GM23248 (cell line): ENCODE measurements at regions not wholly inside any gene's neighbourhood (a gene's known extent, or its start where the extent isn't known, plus 50 kb on each side); places are given as distances from the start of the nearest gene placed in this dataset.

Source experiments
- DNase-seq: peaks from one replicate; pipeline ENCODE4 v3.0.0-alpha.2; 2015
- H2AFZ ChIP-seq: fragments of 200-600 bp; sonication (generic); 2 replicates; pipeline ENCODE4 v1.6.1; 2016; ENCODE audit warnings: antibody characterized with exemption
- H3F3A ChIP-seq: fragments of 200-600 bp; sonication (generic); 2 replicates; pipeline ENCODE4 v1.6.1; 2016; ENCODE audit warnings: mild to moderate bottlenecking, antibody characterized with exemption, mixed run types; ENCODE audit not compliant: insufficient read depth
- H3K27ac ChIP-seq: fragments of 200-600 bp; sonication (generic); 2 replicates; pipeline ENCODE4 v1.5.1; 2016; ENCODE audit warnings: mild to moderate bottlenecking
- H3K27me3 ChIP-seq: fragments of 200-600 bp; sonication (generic); replicated peaks from 2 replicates; pipeline ENCODE4 v1.6.1; 2016; ENCODE audit warnings: mild to moderate bottlenecking; ENCODE audit not compliant: insufficient read depth
- H3K36me3 ChIP-seq: fragments of 200-600 bp; sonication (generic); 2 replicates; pipeline ENCODE4 v1.6.1; 2016; ENCODE audit warnings: low read depth, mild to moderate bottlenecking
- H3K4me1 ChIP-seq: fragments of 200-600 bp; sonication (generic); 2 replicates; pipeline ENCODE4 v1.6.1; 2016; ENCODE audit warnings: mild to moderate bottlenecking; ENCODE audit not compliant: insufficient read depth
- H3K4me2 ChIP-seq: fragments of 200-600 bp; sonication (generic); one replicate; pipeline ENCODE4 v1.6.1; 2016; ENCODE audit warnings: mild to moderate bottlenecking; ENCODE audit not compliant: unreplicated experiment
- H3K4me3 ChIP-seq: fragments of 200-600 bp; sonication (generic); 2 replicates; pipeline ENCODE4 v1.5.1; 2016; ENCODE audit warnings: mild to moderate bottlenecking
- H3K79me2 ChIP-seq: fragments of 200-600 bp; sonication (generic); 2 replicates; pipeline ENCODE4 v1.6.1; 2016; ENCODE audit warnings: mild to moderate bottlenecking; ENCODE audit not compliant: insufficient read depth
- H3K9ac ChIP-seq: fragments of 200-600 bp; sonication (generic); 2 replicates; pipeline ENCODE4 v1.6.1; 2016; ENCODE audit warnings: mild to moderate bottlenecking
- H3K9me2 ChIP-seq: fragments of 200-600 bp; sonication (generic); 2 replicates; pipeline ENCODE4 v1.6.1; 2016; ENCODE audit warnings: mixed run types, mild to moderate bottlenecking, moderate library complexity; ENCODE audit not compliant: insufficient read depth
- H3K9me3 ChIP-seq: fragments of 200-600 bp; sonication (generic); one replicate; pipeline ENCODE4 v1.6.1; 2017; ENCODE audit warnings: low read depth
- H4K20me1 ChIP-seq: fragments of 200-600 bp; sonication (generic); 2 replicates; pipeline ENCODE4 v1.6.0; 2016; ENCODE audit not compliant: insufficient read depth
- EZH2 ChIP-seq: fragments of 200-600 bp; sonication (generic); IDR thresholded peaks from 2 replicates; pipeline ENCODE4 v1.6.1; 2018; ENCODE audit warnings: antibody characterized with exemption, mild to moderate bottlenecking; ENCODE audit not compliant: insufficient read depth, poor library complexity, severe bottlenecking
- EZH2phosphoT487 ChIP-seq: fragments of 200-600 bp; sonication (generic); IDR thresholded peaks from 2 replicates; pipeline ENCODE4 v1.6.1; 2018; ENCODE audit warnings: antibody characterized with exemption, moderate library complexity, mild to moderate bottlenecking, low read depth; ENCODE audit not compliant: insufficient read depth
- WGBS, 2 experiments: methylation state at CpG; one replicate each; pipeline ENCODE4 v1.1.6; 2015 to 2017; ENCODE audit warnings: low lambda C conversion rate in 2 of 2, low coverage in 1 of 2; ENCODE audit errors: missing lambda C conversion rate in 2 of 2; 5-methylcytosine and 5-hydroxymethylcytosine counted together
- in situ Hi-C: fragments of 300-500 bp; cut with MboI; formaldehyde crosslinking; loops from 2 replicates; pipeline ENCODE4 v1.15.0; 2020

DNA sequence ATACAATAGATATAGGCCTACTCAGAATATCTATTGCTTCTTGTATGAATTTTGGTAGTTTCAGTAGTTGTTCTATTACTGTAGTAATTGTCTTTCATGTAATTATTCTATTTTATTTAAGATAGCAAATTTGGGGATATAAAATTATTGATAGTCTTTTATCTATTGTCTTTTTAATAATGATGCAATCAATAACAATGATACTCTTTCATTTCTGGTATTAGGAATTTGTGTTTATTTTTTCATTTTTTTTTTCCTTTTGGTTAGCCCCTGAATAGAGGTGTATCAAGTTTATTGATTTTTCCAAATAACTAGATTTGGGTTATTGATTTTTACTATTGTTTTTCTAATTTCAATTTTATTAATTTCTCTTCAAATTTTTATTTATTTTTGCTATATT is 1503.7 kb downstream of the REEP3 start:
- Histone ChIP-seq H3K36me3 (no peaks in the 10 kb centered on the region), H3K4me2 (no peak overlapping the region), H3K9ac (no peak overlapping the region), H3K4me1 (no peaks in the 10 kb centered on the region), H3F3A (no peaks in the 10 kb centered on the region), H3K27me3 (no peaks in the 10 kb centered on the region), H4K20me1 (no peaks in the 10 kb centered on the region), H3K27ac (no peak overlapping the region), H3K79me2 (no peaks in the 10 kb centered on the region), H2AFZ (no peak overlapping the region), H3K4me3 (no peak overlapping the region), H3K9me3 (no peaks in the 10 kb centered on the region), H3K9me2 (no peaks in the 10 kb centered on the region)
- in situ Hi-C loops: no loop called here
- no peak for TF ChIP-seq EZH2
- TF ChIP-seq EZH2phosphoT487: no peak
- no peak for DNase-seq

DNA sequence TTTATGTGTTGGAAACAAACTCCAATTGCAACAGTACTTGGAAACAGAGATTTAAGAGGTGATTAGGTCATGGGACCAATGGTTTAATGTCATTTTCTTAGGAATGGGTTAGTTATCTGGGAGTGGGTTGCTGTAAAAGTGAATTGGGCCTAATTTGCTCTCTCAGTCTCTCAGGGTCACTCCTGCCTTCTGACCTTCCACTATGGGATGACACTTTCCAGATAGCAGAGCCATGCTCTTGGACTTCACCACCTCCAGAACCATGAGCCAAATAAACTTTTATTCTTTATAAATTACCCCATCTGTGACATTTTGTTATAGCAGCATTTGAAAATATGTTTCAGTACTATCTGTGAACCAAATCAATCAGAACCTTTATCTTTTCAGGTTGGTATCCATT is 1509.1 kb downstream of the REEP3 start:
- Histone ChIP-seq H3K36me3 (no peaks in the 10 kb centered on the region), H3K4me2 (no peak overlapping the region), H3K9ac (no peak overlapping the region), H4K20me1 (no peaks in the 10 kb centered on the region), H2AFZ (no peak overlapping the region), H3K27me3 (no peaks in the 10 kb centered on the region), H3K79me2 (no peaks in the 10 kb centered on the region), H3K27ac (no peak overlapping the region), H3K4me1 (no peaks in the 10 kb centered on the region), H3F3A (no peaks in the 10 kb centered on the region), H3K9me2 (no peaks in the 10 kb centered on the region), H3K9me3 (no peaks in the 10 kb centered on the region), H3K4me3 (no peak overlapping the region)
- no peak for DNase-seq
- TF ChIP-seq EZH2phosphoT487 (no peak), EZH2 (no peak)
- in situ Hi-C loops: no loop called here

DNA sequence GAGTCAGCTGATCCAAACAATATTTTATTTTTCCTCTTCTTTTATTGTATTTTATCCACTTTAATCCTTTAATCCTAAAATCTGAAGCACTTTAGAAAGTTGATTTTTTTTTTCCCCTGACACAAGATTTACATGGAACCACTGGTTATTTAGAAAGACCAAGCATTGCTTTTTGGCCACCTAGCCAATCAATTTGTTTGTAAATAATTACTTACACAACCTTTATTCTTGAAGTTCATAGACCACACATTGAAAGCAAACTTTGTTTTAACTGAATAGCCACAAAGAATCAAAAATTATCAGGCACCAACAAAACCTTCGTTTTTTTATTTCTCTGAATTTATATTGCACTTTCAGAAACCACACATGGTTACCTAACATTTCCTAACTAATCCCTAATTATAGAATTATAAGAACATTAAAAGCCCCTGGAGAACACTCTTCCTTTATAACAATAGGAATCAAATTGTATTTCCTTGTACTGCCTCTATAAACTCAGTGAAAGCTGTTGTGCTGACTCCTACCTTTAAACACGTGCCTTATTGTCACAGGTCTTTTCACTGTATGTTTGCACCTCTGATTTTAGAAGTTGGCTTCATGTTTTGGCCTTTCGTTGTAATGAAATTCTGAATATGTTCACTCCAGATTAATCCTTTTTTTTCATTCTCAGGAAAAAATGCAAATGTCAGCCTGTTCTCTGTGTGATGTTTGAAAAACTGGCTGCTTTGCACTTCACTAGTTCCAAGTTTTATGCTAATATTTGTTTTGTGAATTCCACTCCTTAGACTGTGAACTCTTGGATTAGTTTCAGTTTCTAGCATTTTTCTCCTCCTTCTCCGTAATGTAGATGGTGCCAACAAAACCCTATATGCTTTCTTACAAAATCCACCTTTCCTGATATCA is 1511.9 kb downstream of the REEP3 start:
- H3K4me1 ChIP-seq: no peaks in the 10 kb centered on the region
- H3K27ac ChIP-seq: no peak overlapping the region
- H3K36me3 ChIP-seq: no peaks in the 10 kb centered on the region
- DNase-seq: no peak
- in situ Hi-C loops: no loop called here
- 2 to 4% methylated on average over 4 of the region's 4 CpGs for WGBS, 2 experiments
- no peaks in the 10 kb centered on the region for H3F3A ChIP-seq
- H2AFZ ChIP-seq: no peak overlapping the region
- H3K4me3 ChIP-seq: no peak overlapping the region
- H3K9ac ChIP-seq: no peak overlapping the region
- H3K9me2 ChIP-seq: no peaks in the 10 kb centered on the region
- no peaks in the 10 kb centered on the region for H3K9me3 ChIP-seq
- H4K20me1 ChIP-seq: no peaks in the 10 kb centered on the region
- no peaks in the 10 kb centered on the region for H3K79me2 ChIP-seq
- H3K27me3 ChIP-seq: no peaks in the 10 kb centered on the region
- H3K4me2 ChIP-seq: no peak overlapping the region
- TF ChIP-seq EZH2: no peak
- no peak for TF ChIP-seq EZH2phosphoT487

DNA sequence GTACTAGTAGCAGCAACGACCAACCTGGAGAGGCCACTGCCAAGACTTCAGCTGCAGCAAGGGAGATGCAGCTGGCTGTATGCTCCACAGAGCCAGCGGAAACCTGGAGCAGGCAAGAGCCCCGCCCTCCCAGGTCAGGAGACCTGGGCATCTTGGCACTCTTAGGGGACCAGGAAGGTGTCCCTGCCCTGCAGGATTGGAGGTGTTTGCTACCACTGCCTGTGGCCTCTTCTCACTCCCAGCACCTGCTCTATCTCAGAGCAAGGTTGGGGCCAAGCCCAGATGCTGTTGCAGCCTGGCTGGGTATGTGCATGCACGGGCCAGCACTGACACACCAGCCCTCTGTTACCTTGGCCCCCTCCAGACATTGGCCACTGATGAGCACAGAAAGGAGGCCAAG is 1512.8 kb downstream of the REEP3 start:
- Histone ChIP-seq H3K9ac (no peak overlapping the region), H3K27ac (no peak overlapping the region), H3K4me1 (no peaks in the 10 kb centered on the region), H3K9me3 (no peaks in the 10 kb centered on the region), H3K27me3 (no peaks in the 10 kb centered on the region), H3K79me2 (no peaks in the 10 kb centered on the region), H4K20me1 (no peaks in the 10 kb centered on the region), H3K36me3 (no peaks in the 10 kb centered on the region), H3K9me2 (no peaks in the 10 kb centered on the region), H2AFZ (no peak overlapping the region), H3F3A (no peaks in the 10 kb centered on the region), H3K4me2 (no peak overlapping the region), H3K4me3 (no peak overlapping the region)
- WGBS, 2 experiments: 5 to 8% methylated on average over 4 of the region's 4 CpGs
- in situ Hi-C loops: no loop called here
- TF ChIP-seq EZH2phosphoT487 (no peak), EZH2 (no peak)
- no peak for DNase-seq

DNA sequence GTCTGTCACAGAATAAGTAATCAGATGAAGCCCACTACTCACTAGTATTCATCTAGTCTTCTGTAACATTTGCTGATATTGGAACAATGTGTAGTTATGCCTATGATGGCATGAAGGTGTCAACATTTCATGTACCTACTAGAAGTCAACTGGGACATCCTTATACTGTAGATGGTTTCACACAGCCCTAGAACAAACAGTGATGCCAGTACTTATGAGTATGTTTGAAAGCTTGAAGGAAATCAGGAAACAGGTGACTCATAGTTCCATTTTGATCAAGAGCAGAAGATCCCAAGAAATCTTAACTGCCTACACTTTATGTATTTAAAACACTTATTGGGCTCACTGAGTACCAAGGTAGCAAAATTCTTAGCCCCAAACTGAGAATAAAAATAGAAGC is 1519.6 kb downstream of the REEP3 start:
- no peak overlapping the region for H3K4me2 ChIP-seq
- no peak for DNase-seq
- no peak for TF ChIP-seq EZH2
- TF ChIP-seq EZH2phosphoT487: no peak
- no peak overlapping the region for H2AFZ ChIP-seq
- H3K9me3 ChIP-seq: no peaks in the 10 kb centered on the region
- in situ Hi-C loops: no loop called here
- H3K36me3 ChIP-seq: no peaks in the 10 kb centered on the region
- H3K9ac ChIP-seq: no peak overlapping the region
- H3K27ac ChIP-seq: no peak overlapping the region
- H3K4me3 ChIP-seq: no peak overlapping the region
- no peaks in the 10 kb centered on the region for H3F3A ChIP-seq
- no peaks in the 10 kb centered on the region for H3K4me1 ChIP-seq
- H4K20me1 ChIP-seq: no peaks in the 10 kb centered on the region
- H3K79me2 ChIP-seq: no peaks in the 10 kb centered on the region
- H3K9me2 ChIP-seq: no peaks in the 10 kb centered on the region
- no peaks in the 10 kb centered on the region for H3K27me3 ChIP-seq
